GM23338 (cell line): ENCODE measurements at regions not wholly inside any gene's neighbourhood (a gene's known extent, or its start where the extent isn't known, plus 50 kb on each side); places are given as distances from the start of the nearest gene placed in this dataset.

Experiments used
- ATAC-seq: fragments of 200-7000 bp; cut with Tn5 transposase; 3 replicates; pipeline ENCODE4 v1.9.1; 2020
- DNase-seq: peaks from one replicate; pipeline ENCODE4 v3.0.0-alpha.2; 2015; ENCODE audit warnings: low spot score
- H2AFZ ChIP-seq: fragments of 200-600 bp; sonication (generic); 2 replicates; pipeline ENCODE4 v1.8.0; 2016; ENCODE audit warnings: antibody characterized with exemption, mild to moderate bottlenecking, moderate library complexity
- H3F3A ChIP-seq: fragments of 200-600 bp; sonication (generic); replicated peaks from 2 replicates; pipeline ENCODE4 v1.8.0; 2017; ENCODE audit warnings: antibody characterized with exemption, mixed run types, low read depth
- H3K27ac ChIP-seq: fragments of 200-600 bp; sonication (generic); 2 replicates; pipeline ENCODE4 v1.6.1; 2016; ENCODE audit warnings: low read depth
- H3K27me3 ChIP-seq: fragments of 200-600 bp; sonication (generic); 2 replicates; pipeline ENCODE4 v1.8.0; 2016; ENCODE audit warnings: mild to moderate bottlenecking, mixed run types, moderate library complexity; ENCODE audit not compliant: insufficient read depth
- H3K36me3 ChIP-seq: fragments of 200-600 bp; sonication (generic); 2 replicates; pipeline ENCODE4 v1.8.0; 2016; ENCODE audit warnings: mild to moderate bottlenecking; ENCODE audit not compliant: insufficient read depth
- H3K4me1 ChIP-seq: fragments of 200-600 bp; sonication (generic); 2 replicates; pipeline ENCODE4 v1.8.0; 2016; ENCODE audit warnings: mild to moderate bottlenecking, moderate library complexity; ENCODE audit not compliant: insufficient read depth
- H3K4me2 ChIP-seq: fragments of 200-600 bp; sonication (generic); 2 replicates; pipeline ENCODE4 v1.7.1; 2017; ENCODE audit warnings: mixed run types
- H3K4me3 ChIP-seq: fragments of 200-600 bp; sonication (generic); 2 replicates; pipeline ENCODE4 v1.6.1; 2016; ENCODE audit warnings: mixed run types
- H3K79me2 ChIP-seq: fragments of 200-600 bp; sonication (generic); replicated peaks from 2 replicates; pipeline ENCODE4 v1.8.0; 2017; ENCODE audit warnings: mild to moderate bottlenecking; ENCODE audit not compliant: insufficient read depth
- H3K9me2 ChIP-seq: fragments of 200-600 bp; sonication (generic); 2 replicates; pipeline ENCODE4 v1.8.0; 2017; ENCODE audit not compliant: insufficient read depth
- H4K20me1 ChIP-seq: fragments of 200-600 bp; sonication (generic); replicated peaks from 2 replicates; pipeline ENCODE4 v1.8.0; 2017; ENCODE audit warnings: mild to moderate bottlenecking; ENCODE audit not compliant: insufficient read depth
- H3K27ac Mint-ChIP-seq: 2 replicates; pipeline ENCODE4 v1.8.0; 2020; ENCODE audit warnings: inconsistent platforms, mild to moderate bottlenecking, moderate library complexity, mixed read lengths
- H3K27me3 Mint-ChIP-seq: 3 replicates; pipeline ENCODE4 v1.8.0; 2022; ENCODE audit warnings: low read depth, mild to moderate bottlenecking, moderate library complexity, mixed read lengths, inconsistent platforms; ENCODE audit not compliant: insufficient read depth, poor library complexity
- H3K36me3 Mint-ChIP-seq: 3 replicates; pipeline ENCODE4 v1.8.0; 2021; ENCODE audit warnings: low read depth, mild to moderate bottlenecking, inconsistent platforms, moderate library complexity, mixed read lengths
- H3K4me1 Mint-ChIP-seq: 3 replicates; pipeline ENCODE4 v1.8.0; 2020; ENCODE audit warnings: mild to moderate bottlenecking, inconsistent platforms, mixed read lengths
- H3K4me3 Mint-ChIP-seq: 3 replicates; pipeline ENCODE4 v1.8.0; 2021; ENCODE audit warnings: moderate library complexity, mild to moderate bottlenecking, inconsistent platforms, mixed read lengths
- H3K9me3 Mint-ChIP-seq: 3 replicates; pipeline ENCODE4 v1.8.0; 2020; ENCODE audit warnings: moderate library complexity, mild to moderate bottlenecking, inconsistent platforms, mixed read lengths
- CREB1 ChIP-seq: fragments of 250-450 bp; sonication (Bioruptor Pico); IDR thresholded peaks from 2 replicates; pipeline ENCODE4 v1.5.0; 2020; ENCODE audit warnings: low read depth, mild to moderate bottlenecking, moderate library complexity
- EZH2phosphoT487 ChIP-seq: fragments of 200-600 bp; sonication (generic); IDR thresholded peaks from one replicate; pipeline ENCODE4 v1.8.1; 2018; ENCODE audit warnings: antibody characterized with exemption; ENCODE audit not compliant: unreplicated experiment
- POLR2AphosphoS5 ChIP-seq: IDR thresholded peaks from 2 replicates; pipeline ENCODE4 v1.6.1; 2016; ENCODE audit warnings: antibody characterized with exemption, low read depth
- STAT1 ChIP-seq: IDR thresholded peaks from one replicate; pipeline ENCODE4 v1.6.1; 2016; ENCODE audit warnings: antibody characterized with exemption; ENCODE audit not compliant: unreplicated experiment
- ZNF114 ChIP-seq: fragments of 250-450 bp; sonication (Bioruptor Pico); IDR thresholded peaks from 2 replicates; pipeline ENCODE4 v1.5.0; 2020; ENCODE audit warnings: mild to moderate bottlenecking, moderate library complexity
- ZNF331 ChIP-seq: fragments of 250-450 bp; sonication (Bioruptor Pico); IDR thresholded peaks from 2 replicates; pipeline ENCODE4 v1.5.0; 2020; ENCODE audit warnings: low read depth, mild to moderate bottlenecking, moderate library complexity
- TF ChIP-seq, protein P1 (sequence below): IDR thresholded peaks from 2 replicates; pipeline ENCODE4 v1.6.1; 2016; ENCODE audit warnings: antibody characterized with exemption
- TF ChIP-seq, protein P2 (sequence below): IDR thresholded peaks from one replicate; pipeline ENCODE4 v1.6.1; 2018; ENCODE audit warnings: antibody characterized with exemption; ENCODE audit not compliant: unreplicated experiment

DNA sequence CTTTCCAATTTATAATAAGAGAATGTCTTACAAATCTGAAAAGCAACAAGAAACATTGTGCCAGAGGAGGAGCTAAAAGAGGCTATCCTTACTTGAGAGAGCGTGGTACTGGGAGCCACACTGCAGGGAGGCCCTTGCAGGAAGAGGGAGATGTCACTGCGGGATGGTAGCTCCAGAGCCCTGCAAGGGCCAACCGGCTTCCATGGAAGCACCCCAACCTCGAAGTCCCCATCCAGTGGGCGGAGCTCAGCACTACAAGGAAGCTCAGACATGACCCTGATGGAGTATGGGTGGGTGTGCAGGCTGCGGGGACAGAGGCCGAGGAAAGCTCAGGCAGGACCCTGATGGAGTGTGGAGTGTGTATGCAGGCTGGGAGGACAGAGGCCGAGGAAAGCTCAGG, 57.8 kb upstream of the RPS6KA2 start:
- Histone ChIP-seq H3K4me2 (no peak overlapping the region), H3K79me2 (no peaks in the 10 kb centered on the region), H4K20me1 (no peaks in the 10 kb centered on the region), H3K9me2 (0 out of 2 replicates have a peak, but pooled peaks cover 8% of the 10 kb centered on the region), H3K27me3 (no peaks in the 10 kb centered on the region), H3F3A (no peaks in the 10 kb centered on the region), H3K36me3 (no peaks in the 10 kb centered on the region), H2AFZ (no peak overlapping the region), H3K4me3 (no peak overlapping the region), H3K27ac (no peak overlapping the region), H3K4me1 (no peaks in the 10 kb centered on the region)
- ATAC-seq = no peak; the same call in 2 of the 3 replicates
- Mint-ChIP-seq H3K36me3 (peaks cover 3% of the 10 kb centered on the region; the same call in 2 of the 3 replicates), H3K27me3 (peaks cover 23% of the 10 kb centered on the region), H3K4me3 (no peak overlapping the region), H3K9me3 (peaks cover 6% of the 10 kb centered on the region; the same call in 2 of the 3 replicates), H3K4me1 (peaks cover 17% of the 10 kb centered on the region), H3K27ac (no peak overlapping the region)
- DNase-seq = no peak
- TF ChIP-seq CREB1 (CRISPR knock-in tag) (no peak), POLR2AphosphoS5 (no peak)
- TF ChIP-seq, protein P1, sequence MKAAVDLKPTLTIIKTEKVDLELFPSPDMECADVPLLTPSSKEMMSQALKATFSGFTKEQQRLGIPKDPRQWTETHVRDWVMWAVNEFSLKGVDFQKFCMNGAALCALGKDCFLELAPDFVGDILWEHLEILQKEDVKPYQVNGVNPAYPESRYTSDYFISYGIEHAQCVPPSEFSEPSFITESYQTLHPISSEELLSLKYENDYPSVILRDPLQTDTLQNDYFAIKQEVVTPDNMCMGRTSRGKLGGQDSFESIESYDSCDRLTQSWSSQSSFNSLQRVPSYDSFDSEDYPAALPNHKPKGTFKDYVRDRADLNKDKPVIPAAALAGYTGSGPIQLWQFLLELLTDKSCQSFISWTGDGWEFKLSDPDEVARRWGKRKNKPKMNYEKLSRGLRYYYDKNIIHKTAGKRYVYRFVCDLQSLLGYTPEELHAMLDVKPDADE = no peak

DNA sequence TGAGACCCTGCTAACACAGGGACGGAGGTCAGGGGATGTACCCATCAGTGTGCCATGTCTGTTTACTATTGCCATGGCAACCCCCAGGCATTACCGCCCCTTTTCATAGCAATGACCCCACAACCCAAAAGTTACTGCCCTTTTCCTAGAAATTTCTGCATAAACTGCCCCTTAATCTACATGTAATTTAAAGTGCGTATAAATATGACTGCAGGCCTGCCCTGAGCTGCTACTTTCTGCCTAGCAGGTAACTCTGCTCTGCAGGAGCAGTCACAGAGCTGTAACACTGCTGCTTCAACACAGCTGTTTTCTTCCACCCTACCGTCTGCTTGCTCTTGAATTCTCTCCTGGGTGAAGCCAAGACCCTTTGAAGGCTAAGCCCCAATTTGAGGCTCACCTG, 57.1 kb upstream of the RPS6KA2 start:
- no peaks in the 10 kb centered on the region for H3K27me3 ChIP-seq
- H3K4me2 ChIP-seq = no peak overlapping the region
- H3K4me3 Mint-ChIP-seq = no peak overlapping the region
- H3K4me1 Mint-ChIP-seq = peaks cover 17% of the 10 kb centered on the region
- H3F3A ChIP-seq = no peaks in the 10 kb centered on the region
- no peak overlapping the region for H2AFZ ChIP-seq
- TF ChIP-seq ZNF331 (CRISPR knock-in tag) (no peak), CREB1 (CRISPR knock-in tag) (no peak), STAT1 (no peak), EZH2phosphoT487 (no peak)
- ATAC-seq = no peak
- H3K4me1 ChIP-seq = no peaks in the 10 kb centered on the region
- H3K79me2 ChIP-seq = no peaks in the 10 kb centered on the region
- peaks cover 6% of the 10 kb centered on the region; the same call in 2 of the 3 replicates for H3K9me3 Mint-ChIP-seq
- H3K9me2 ChIP-seq = 0 out of 2 replicates have a peak, but pooled peaks cover 8% of the 10 kb centered on the region
- H4K20me1 ChIP-seq = no peaks in the 10 kb centered on the region
- H3K4me3 ChIP-seq = no peak overlapping the region
- no peak for DNase-seq
- H3K36me3 Mint-ChIP-seq = peaks cover 3% of the 10 kb centered on the region; the same call in 2 of the 3 replicates
- H3K27ac ChIP-seq = no peak overlapping the region
- H3K27me3 Mint-ChIP-seq = peaks cover 23% of the 10 kb centered on the region
- no peak overlapping the region for H3K27ac Mint-ChIP-seq
- no peaks in the 10 kb centered on the region for H3K36me3 ChIP-seq

DNA sequence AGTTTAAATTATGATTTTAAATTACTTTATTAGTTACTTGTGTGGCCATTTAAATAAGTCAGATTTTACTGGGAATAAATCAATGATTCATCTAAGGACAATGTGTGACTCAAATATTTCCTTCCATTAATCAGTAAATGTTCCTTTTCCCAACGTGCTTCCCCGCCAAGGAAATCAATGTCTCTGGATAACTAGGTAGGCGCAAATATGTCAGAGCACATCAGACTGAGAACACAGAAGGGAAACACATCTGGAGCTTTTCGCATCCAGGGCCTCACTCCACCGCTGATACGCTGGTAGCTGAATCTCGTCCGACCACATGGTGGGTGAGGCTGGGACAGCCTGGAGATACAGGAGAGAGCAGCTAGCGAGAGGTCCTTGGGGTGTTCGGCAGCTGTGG, 56.4 kb upstream of the RPS6KA2 start:
- peaks cover 23% of the 10 kb centered on the region for H3K27me3 Mint-ChIP-seq
- H4K20me1 ChIP-seq = no peaks in the 10 kb centered on the region; the same call in 1 of the 2 replicates
- peaks cover 6% of the 10 kb centered on the region; the same call in 2 of the 3 replicates for H3K9me3 Mint-ChIP-seq
- no peak overlapping the region for H3K27ac ChIP-seq
- no peak overlapping the region for H3K4me3 Mint-ChIP-seq
- no peaks in the 10 kb centered on the region for H3K27me3 ChIP-seq
- no peaks in the 10 kb centered on the region for H3F3A ChIP-seq
- ATAC-seq (no peak), DNase-seq (no peak)
- no peak overlapping the region for H2AFZ ChIP-seq
- H3K4me1 ChIP-seq = no peaks in the 10 kb centered on the region
- H3K36me3 ChIP-seq = no peaks in the 10 kb centered on the region
- H3K4me2 ChIP-seq = no peak overlapping the region
- TF ChIP-seq, protein P2, sequence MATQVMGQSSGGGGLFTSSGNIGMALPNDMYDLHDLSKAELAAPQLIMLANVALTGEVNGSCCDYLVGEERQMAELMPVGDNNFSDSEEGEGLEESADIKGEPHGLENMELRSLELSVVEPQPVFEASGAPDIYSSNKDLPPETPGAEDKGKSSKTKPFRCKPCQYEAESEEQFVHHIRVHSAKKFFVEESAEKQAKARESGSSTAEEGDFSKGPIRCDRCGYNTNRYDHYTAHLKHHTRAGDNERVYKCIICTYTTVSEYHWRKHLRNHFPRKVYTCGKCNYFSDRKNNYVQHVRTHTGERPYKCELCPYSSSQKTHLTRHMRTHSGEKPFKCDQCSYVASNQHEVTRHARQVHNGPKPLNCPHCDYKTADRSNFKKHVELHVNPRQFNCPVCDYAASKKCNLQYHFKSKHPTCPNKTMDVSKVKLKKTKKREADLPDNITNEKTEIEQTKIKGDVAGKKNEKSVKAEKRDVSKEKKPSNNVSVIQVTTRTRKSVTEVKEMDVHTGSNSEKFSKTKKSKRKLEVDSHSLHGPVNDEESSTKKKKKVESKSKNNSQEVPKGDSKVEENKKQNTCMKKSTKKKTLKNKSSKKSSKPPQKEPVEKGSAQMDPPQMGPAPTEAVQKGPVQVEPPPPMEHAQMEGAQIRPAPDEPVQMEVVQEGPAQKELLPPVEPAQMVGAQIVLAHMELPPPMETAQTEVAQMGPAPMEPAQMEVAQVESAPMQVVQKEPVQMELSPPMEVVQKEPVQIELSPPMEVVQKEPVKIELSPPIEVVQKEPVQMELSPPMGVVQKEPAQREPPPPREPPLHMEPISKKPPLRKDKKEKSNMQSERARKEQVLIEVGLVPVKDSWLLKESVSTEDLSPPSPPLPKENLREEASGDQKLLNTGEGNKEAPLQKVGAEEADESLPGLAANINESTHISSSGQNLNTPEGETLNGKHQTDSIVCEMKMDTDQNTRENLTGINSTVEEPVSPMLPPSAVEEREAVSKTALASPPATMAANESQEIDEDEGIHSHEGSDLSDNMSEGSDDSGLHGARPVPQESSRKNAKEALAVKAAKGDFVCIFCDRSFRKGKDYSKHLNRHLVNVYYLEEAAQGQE = no peak
- TF ChIP-seq STAT1 (no peak), ZNF114 (CRISPR knock-in tag) (no peak), EZH2phosphoT487 (no peak)
- H3K4me1 Mint-ChIP-seq = peaks cover 15% of the 10 kb centered on the region
- peaks cover 3% of the 10 kb centered on the region; the same call in 2 of the 3 replicates for H3K36me3 Mint-ChIP-seq
- no peak overlapping the region for H3K4me3 ChIP-seq
- no peaks in the 10 kb centered on the region for H3K79me2 ChIP-seq
- no peak overlapping the region for H3K27ac Mint-ChIP-seq
- 0 out of 2 replicates have a peak, but pooled peaks cover 8% of the 10 kb centered on the region for H3K9me2 ChIP-seq
